Ovary (tissue), 7 donors: ENCODE measurements at regions not wholly inside any gene's neighbourhood (a gene's known extent, or its start where the extent isn't known, plus 50 kb on each side); places are given as distances from the start of the nearest gene placed in this dataset.
"Not testable (repeated sequence)": the region's sequence is repeated elsewhere in the genome, so short reads cannot be mapped to it uniquely, and the experiment has no call there.

Experiments used
- DNase-seq, 5 donors: peaks; one replicate each; pipeline ENCODE4 v3.0.0-alpha.2; 2019 to 2020
- H3K27ac ChIP-seq, 2 donors: fragments of 200-600 bp; one replicate each; pipeline versions ENCODE4 v1.5.1 to v1.8.0; 2019 to 2022
- H3K27me3 ChIP-seq: fragments of 200-600 bp; one replicate; pipeline ENCODE4 v1.8.0; 2022
- H3K36me3 ChIP-seq: fragments of 200-600 bp; sonication (generic); one replicate; pipeline ENCODE4 v1.5.1; 2019
- H3K4me1 ChIP-seq: one replicate; pipeline ENCODE4 v1.8.1; 2013; ENCODE audit warnings: mild to moderate bottlenecking, moderate library complexity; ENCODE audit not compliant: insufficient read depth
- H3K4me3 ChIP-seq: fragments of 200-600 bp; sonication (generic); one replicate; pipeline ENCODE4 v1.5.1; 2017
- H3K9me3 ChIP-seq, 2 donors: fragments of 200-600 bp in 1 of 2; sonication (generic) in 1 of 2; one replicate each; pipeline versions ENCODE4 v1.5.1 to v1.8.1; 2013 to 2019; ENCODE audit warnings: mild to moderate bottlenecking in 1 of 2, moderate library complexity in 1 of 2
- EP300 ChIP-seq: sonication (generic); formaldehyde crosslinking; IDR thresholded peaks from one replicate; pipeline ENCODE4 v1.6.1; 2017; ENCODE audit warnings: antibody characterized with exemption
- POLR2A ChIP-seq: fragments of 450-650 bp; IDR thresholded peaks from one replicate; pipeline ENCODE4 v1.6.1; 2017; ENCODE audit warnings: antibody characterized with exemption, mild to moderate bottlenecking, moderate library complexity
- WGBS, 3 donors: extraction: QIAGEN DNeasy Blood & Tissue Kit in 1 of 3; methylation state at CpG; one replicate each; pipeline versions ENCODE4 v1.1.5 to v1.1.7; 2013 to 2017; 5-methylcytosine and 5-hydroxymethylcytosine counted together
- intact Hi-C, 4 donors: fragments of 100-400 bp; cut with DNase I; formaldehyde crosslinking; loops; one replicate each; pipeline versions ENCODE4 v1.11.0 to v1.15.1; 2022 to 2023
- TF ChIP-seq, protein P1 (sequence below), 3 donors: fragments of 450-650 bp in 2 of 3; fragments of 200-600 bp in 1 of 3; IDR thresholded peaks; one replicate each; pipeline versions ENCODE4 v1.5.1 to v1.8.0; 2016 to 2022; ENCODE audit warnings: antibody characterized with exemption in 3 of 3, mild to moderate bottlenecking in 1 of 3
- donor health status: DM: no; HTN: no; CAD: no; lungs with moderate emphysema.
- donor health status: DM: no; HTN: no; CAD: no.
- donor health status: Bipolar disorder and iron deficiency.
- donor health status: DM: no; HTN: no; CAD: no.
- donor health status: DM: yes; HTN: yes; CAD: no.

DNA sequence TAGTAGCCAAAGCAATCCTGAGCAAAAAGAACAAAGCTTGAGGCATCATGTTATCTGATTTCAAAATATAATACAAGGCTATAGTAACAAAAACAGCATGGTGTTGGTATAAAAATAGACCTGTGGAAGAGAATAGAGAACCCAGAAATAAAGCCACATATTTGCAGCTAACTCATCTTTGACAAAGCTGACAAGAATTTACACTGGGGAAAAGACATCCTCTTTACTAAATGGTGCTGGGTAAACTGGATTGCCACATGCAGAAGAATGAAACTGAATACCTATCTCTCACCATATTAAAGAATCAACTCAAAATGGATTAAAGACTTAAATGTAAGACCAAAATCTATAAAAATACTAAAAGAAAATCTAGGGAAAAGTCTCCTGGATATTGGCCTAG, 59.5 kb upstream of the CD55 start:
- DNase-seq: no peak
- Histone ChIP-seq H3K4me1 (no peaks in the 10 kb centered on the region), H3K36me3 (no peaks in the 10 kb centered on the region), H3K27ac (no peak overlapping the region), H3K27me3 (no peaks in the 10 kb centered on the region), H3K4me3 (no peak overlapping the region), H3K9me3 (no peaks in the 10 kb centered on the region)
- intact Hi-C loops: no loop called here
- no peak for TF ChIP-seq POLR2A
- TF ChIP-seq, protein P1, sequence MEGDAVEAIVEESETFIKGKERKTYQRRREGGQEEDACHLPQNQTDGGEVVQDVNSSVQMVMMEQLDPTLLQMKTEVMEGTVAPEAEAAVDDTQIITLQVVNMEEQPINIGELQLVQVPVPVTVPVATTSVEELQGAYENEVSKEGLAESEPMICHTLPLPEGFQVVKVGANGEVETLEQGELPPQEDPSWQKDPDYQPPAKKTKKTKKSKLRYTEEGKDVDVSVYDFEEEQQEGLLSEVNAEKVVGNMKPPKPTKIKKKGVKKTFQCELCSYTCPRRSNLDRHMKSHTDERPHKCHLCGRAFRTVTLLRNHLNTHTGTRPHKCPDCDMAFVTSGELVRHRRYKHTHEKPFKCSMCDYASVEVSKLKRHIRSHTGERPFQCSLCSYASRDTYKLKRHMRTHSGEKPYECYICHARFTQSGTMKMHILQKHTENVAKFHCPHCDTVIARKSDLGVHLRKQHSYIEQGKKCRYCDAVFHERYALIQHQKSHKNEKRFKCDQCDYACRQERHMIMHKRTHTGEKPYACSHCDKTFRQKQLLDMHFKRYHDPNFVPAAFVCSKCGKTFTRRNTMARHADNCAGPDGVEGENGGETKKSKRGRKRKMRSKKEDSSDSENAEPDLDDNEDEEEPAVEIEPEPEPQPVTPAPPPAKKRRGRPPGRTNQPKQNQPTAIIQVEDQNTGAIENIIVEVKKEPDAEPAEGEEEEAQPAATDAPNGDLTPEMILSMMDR (IDR thresholded peaks at IDR 0.05): no peak
- TF ChIP-seq EP300: no peak

DNA sequence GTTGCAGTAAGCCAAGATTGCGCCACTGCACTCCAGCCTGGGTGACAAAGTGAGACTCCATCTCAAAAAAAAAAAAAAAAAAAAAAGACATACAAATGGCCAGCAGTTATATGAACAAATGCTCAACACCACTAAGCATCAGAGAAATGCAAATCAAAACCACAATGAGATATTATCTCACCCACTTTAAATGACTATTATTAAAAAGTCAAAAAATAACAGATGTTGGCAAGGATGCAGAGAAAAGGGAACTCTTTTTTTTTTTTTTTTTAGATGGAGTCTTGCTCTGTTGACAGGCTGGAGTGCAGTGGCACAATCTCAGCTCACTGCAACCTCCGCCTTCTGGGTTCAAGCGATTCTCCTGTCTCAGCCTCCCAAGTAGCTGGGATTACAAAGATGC, 58.6 kb upstream of the CD55 start:
- DNase-seq, H3K27me3 ChIP-seq, intact Hi-C loops, H3K27ac ChIP-seq, H3K4me1 ChIP-seq, H3K36me3 ChIP-seq, H3K4me3 ChIP-seq, H3K9me3 ChIP-seq: not testable (repeated sequence)
- 96 to 100% (median 99%) methylated on average over 3 of the region's 3 CpGs for WGBS, 3 donors

DNA sequence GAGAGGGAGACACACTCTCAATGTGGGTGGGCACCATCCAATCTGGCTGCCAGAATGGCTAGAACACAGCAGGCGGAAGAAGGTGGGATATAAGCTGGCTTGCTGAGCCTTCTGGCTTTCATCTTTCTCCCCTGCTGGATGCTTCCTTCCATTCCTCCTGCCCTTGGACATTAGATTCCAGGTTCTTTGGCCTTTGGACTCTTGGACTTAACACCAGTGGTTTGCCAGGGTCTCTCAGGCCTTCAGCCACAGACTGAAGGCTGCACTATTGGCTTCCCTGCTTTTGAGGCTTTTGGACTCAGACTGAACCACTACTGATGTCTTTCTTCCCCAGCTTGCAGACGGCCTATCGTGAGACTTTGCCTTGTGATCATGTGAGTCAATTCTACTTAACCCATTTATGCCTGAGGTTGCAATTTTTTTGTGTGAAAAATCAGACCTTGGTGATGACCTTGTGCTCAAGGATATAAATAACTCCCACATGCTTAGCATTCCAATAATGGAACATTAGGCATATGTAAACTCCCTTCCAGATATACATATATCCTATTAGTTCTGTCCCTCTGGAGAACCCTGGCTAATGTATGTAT, 56.7 kb upstream of the CD55 start:
- 37 to 45% (median 43%) methylated on average over 3 of the region's 3 CpGs for WGBS, 3 donors

DNA sequence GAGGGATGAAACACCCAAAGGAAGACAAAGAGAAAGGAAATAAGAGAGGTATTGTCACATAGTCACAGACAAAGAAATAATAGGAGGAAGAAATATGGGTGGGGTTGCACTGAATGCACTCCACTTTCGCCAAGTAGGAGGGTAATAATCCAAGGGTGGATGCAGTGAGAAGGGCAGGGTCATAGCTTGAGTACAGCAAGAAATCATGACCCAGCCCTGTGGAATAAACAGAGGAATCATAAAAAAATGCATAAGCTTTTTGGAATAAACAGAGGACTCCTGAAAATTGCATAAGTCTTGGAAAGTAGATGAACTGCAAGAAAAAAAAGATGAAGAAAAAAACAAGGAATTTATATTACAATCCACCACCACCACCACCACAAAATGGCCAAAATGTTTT, 53.1 kb upstream of the CD55 start:
- Histone ChIP-seq H3K36me3 (no peaks in the 10 kb centered on the region), H3K4me3 (no peak overlapping the region), H3K4me1 (no peaks in the 10 kb centered on the region), H3K9me3 (no peaks in the 10 kb centered on the region), H3K27ac (no peak overlapping the region), H3K27me3 (no peaks in the 10 kb centered on the region)
- TF ChIP-seq POLR2A (no peak), EP300 (no peak)
- TF ChIP-seq, protein P1 (IDR thresholded peaks at IDR 0.05): no peak
- 88 to 96% (median 94%) methylated on average over 1 of the region's 1 CpG for WGBS, 3 donors
- no peak for DNase-seq
- intact Hi-C loops: no loop called here

More for the DNA sequence above, 56.7 kb upstream of the CD55 start:
- no peak for DNase-seq
- no peaks in the 10 kb centered on the region for H3K4me1 ChIP-seq
- no peaks in the 10 kb centered on the region for H3K9me3 ChIP-seq
- H3K36me3 ChIP-seq: no peaks in the 10 kb centered on the region
- no peak overlapping the region for H3K27ac ChIP-seq
- H3K27me3 ChIP-seq: no peaks in the 10 kb centered on the region
- H3K4me3 ChIP-seq: no peak overlapping the region
- TF ChIP-seq, protein P1 (IDR thresholded peaks at IDR 0.05): no peak
- TF ChIP-seq POLR2A (no peak), EP300 (no peak)
- intact Hi-C loops: no loop called here

DNA sequence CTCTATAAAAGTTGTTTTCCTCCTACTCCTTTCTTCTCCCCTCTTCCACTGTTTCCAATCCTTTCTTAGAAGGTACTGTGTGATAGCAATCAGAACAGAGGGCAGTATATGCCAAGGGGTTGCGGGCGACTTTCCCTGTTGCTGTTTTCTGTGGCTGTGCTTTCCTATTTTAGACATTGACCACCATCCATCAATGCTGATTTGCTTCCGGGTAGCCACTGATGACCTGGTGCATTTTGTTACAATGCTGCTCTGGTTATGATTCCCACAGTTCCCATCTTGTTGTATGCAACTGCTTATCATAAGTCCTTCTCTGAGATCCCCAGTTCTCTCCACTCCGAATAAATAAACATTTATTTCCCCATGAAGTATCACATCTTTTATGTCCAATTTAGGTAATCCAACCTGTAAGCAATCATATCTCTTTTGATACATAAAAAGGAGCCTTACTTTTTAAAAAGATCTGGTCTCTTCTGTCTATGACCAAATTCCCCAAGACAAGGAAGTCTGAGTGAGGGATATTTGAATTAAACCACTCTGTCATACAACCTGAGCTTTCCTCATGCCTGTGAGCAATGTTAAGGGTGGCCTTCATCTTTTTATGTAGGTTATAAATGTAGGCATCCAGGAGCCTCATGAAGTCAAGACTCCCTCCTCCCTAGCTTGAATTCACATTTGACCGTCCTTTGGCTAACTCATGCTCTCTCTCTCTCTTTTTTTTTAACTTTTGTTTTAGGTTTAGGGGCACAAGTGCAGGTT, 52.5 kb upstream of the CD55 start:
- no peak for DNase-seq
- Histone ChIP-seq H3K4me3 (no peak overlapping the region), H3K9me3 (no peaks in the 10 kb centered on the region)

More for the DNA sequence above, 52.5 kb upstream of the CD55 start:
- intact Hi-C loops: no loop called here
- Histone ChIP-seq H3K4me1 (no peaks in the 10 kb centered on the region), H3K27ac (no peak overlapping the region), H3K27me3 (no peaks in the 10 kb centered on the region), H3K36me3 (no peaks in the 10 kb centered on the region)
- 80 to 89% (median 85%) methylated on average over 5 of the region's 5 CpGs for WGBS, 3 donors
- TF ChIP-seq EP300: no peak
- TF ChIP-seq, protein P1 (IDR thresholded peaks at IDR 0.05): no peak
- no peak for TF ChIP-seq POLR2A
